ENCODE measurements at regions not wholly inside any gene's neighbourhood (a gene's known extent, or its start where the extent isn't known, plus 50 kb on each side); places are given as distances from the start of the nearest gene placed in this dataset.

DNA sequence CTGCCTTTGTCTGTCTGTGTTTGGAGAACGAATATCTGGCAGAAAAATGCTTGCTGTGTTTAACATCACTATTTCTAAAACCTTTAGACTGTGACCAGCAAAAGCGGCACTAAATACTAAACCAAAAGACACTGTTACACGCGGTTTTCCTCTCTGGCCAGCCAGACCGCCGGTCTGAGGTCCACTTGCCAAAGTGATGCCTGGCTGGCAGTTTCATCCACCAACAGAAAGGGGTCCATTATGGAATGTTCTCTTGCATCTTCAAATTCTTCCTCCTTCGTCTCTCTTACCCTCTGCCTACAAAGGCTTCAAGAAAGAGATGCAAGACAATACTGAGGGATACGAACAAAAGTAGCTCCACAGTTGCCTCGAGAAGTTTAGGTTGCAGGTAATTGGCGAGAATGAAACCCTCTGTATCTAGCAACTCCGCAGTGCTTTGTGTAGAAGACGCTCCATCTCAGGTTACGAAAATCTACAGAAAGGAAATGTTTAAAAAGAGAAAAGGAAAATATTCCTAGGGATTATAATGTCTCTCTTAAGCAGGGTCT is 176.6 kb downstream of the TRIM27 start:
- Histone ChIP-seq H3K9ac (ENCODE audit: low read length in 3 of 3) (no peak overlapping the region), H3K9me3 (ENCODE audit: control insufficient read depth in 2 of 3, insufficient read depth in 1 of 3, low read length in 3 of 3) (peaks cover 0 to 4% (median 0%) of the 10 kb centered on the region in 3 donors), H3K4me3 (ENCODE audit: low read length in 3 of 3) (no peak overlapping the region), H3K4me1 (ENCODE audit: control insufficient read depth in 2 of 3, insufficient read depth in 2 of 3, low read depth in 1 of 3, low read length in 3 of 3) (no peaks in the 10 kb centered on the region), H3K27me3 (ENCODE audit: control insufficient read depth, insufficient read depth, low read length) (peaks cover 32% of the 10 kb centered on the region), H3K36me3 (ENCODE audit: control insufficient read depth in 2 of 3, insufficient read depth in 3 of 3, low read length in 3 of 3) (no peaks in the 10 kb centered on the region), H3K27ac (ENCODE audit: low read depth in 2 of 2, low read length in 2 of 2) (no peak overlapping the region)
- FAIRE-seq = no peak
- no peak for TF ChIP-seq CTCF (IDR thresholded peaks at IDR 0.05; ENCODE audit: borderline replicate concordance, extremely low read depth, insufficient read depth)
- intact Hi-C loops (cut with DNase I) = no loop called here
- no peak for DNase-seq

DNA sequence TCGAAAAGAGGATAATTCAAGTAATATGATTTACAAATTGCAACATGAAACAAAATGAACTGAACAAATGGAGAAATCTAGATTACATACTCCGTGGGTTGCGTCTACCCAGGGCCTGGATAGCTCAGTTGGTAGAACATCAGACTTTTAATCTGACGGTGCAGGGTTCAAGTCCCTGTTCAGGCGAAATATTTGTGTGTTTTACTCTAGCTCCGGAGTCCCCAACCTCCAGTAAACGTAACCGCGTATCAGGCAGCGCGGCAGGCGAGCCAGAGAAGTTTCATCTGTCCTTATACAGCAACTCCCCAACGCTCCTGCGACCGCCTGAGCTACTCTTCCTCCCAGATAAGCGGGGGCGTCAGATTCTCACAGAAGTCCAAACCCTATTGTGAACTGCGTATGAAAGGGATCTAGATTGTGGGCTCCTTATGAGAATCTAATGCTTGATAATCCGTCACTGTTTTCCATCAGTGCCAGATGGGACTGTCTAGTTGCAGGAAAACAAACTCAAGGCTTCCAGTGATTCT is 176.1 kb downstream of the TRIM27 start:
- Histone ChIP-seq H3K27ac (ENCODE audit: low read depth in 2 of 2, low read length in 2 of 2) (no peak overlapping the region), H3K36me3 (ENCODE audit: control insufficient read depth in 2 of 3, insufficient read depth in 3 of 3, low read length in 3 of 3) (no peaks in the 10 kb centered on the region), H3K4me1 (ENCODE audit: control insufficient read depth in 2 of 3, insufficient read depth in 2 of 3, low read depth in 1 of 3, low read length in 3 of 3) (no peaks in the 10 kb centered on the region), H3K9me3 (ENCODE audit: control insufficient read depth in 2 of 3, insufficient read depth in 1 of 3, low read length in 3 of 3) (peaks cover 0 to 4% (median 0%) of the 10 kb centered on the region in 3 donors), H3K27me3 (ENCODE audit: control insufficient read depth, insufficient read depth, low read length) (peaks cover 30% of the 10 kb centered on the region), H3K4me3 (ENCODE audit: low read length in 3 of 3) (no peak overlapping the region), H3K9ac (ENCODE audit: low read length in 3 of 3) (no peak overlapping the region)
- TF ChIP-seq CTCF (IDR thresholded peaks at IDR 0.05; ENCODE audit: borderline replicate concordance, extremely low read depth, insufficient read depth) = no peak
- no peak for FAIRE-seq
- intact Hi-C loops (cut with DNase I) = no loop called here
- DNase-seq = no peak

DNA sequence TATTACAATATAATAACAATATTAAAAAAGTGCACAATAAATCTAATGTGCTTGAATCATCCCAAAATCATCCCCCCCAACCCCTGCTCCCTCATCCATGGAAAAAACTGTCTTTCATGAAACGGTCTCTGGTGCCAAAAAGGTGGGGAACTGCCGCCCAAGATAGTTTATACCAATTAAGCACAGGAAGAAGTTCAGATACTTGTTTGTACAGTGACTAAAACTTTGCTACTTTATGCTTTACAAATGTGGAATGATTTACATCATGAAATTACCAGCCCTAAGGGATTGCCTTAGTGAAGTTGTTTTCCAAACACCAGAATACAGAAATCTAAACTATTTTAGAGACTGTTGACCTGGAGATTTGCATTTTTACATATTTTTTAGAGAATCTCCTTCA is 175.6 kb downstream of the TRIM27 start:
- H3K9ac ChIP-seq (ENCODE audit: low read length in 3 of 3) = no peak overlapping the region
- no peaks in the 10 kb centered on the region for H3K36me3 ChIP-seq (ENCODE audit: control insufficient read depth in 2 of 3, insufficient read depth in 3 of 3, low read length in 3 of 3)
- FAIRE-seq (no peak), DNase-seq (no peak)
- no peaks in the 10 kb centered on the region for H3K4me1 ChIP-seq (ENCODE audit: control insufficient read depth in 2 of 3, insufficient read depth in 2 of 3, low read depth in 1 of 3, low read length in 3 of 3)
- TF ChIP-seq CTCF (IDR thresholded peaks at IDR 0.05; ENCODE audit: borderline replicate concordance, extremely low read depth, insufficient read depth) = no peak
- H3K27ac ChIP-seq (ENCODE audit: low read depth in 2 of 2, low read length in 2 of 2) = no peak overlapping the region
- peaks cover 26% of the 10 kb centered on the region for H3K27me3 ChIP-seq (ENCODE audit: control insufficient read depth, insufficient read depth, low read length)
- peaks cover 0 to 4% (median 0%) of the 10 kb centered on the region in 3 donors for H3K9me3 ChIP-seq (ENCODE audit: control insufficient read depth in 2 of 3, insufficient read depth in 1 of 3, low read length in 3 of 3)
- intact Hi-C loops (cut with DNase I) = no loop called here
- H3K4me3 ChIP-seq (ENCODE audit: low read length in 3 of 3) = no peak overlapping the region

Measured in kidney (tissue), 13 donors.